Upper lobe of right lung (tissue), 1 donor: ENCODE measurements at regions not wholly inside any gene's neighbourhood (a gene's known extent, or its start where the extent isn't known, plus 50 kb on each side); places are given as distances from the start of the nearest gene placed in this dataset.
A peak's percentile ranks its signal among the peaks of the same experiment; 100 is the strongest.

Experiments used
- ATAC-seq: fragments of 200-7000 bp; cut with Tn5 transposase; one replicate; pipeline ENCODE4 v1.9.1; 2020; ENCODE audit warnings: mild to moderate bottlenecking, moderate library complexity
- DNase-seq: peaks from one replicate; pipeline ENCODE4 v3.0.0-alpha.2; 2020
- H3K27ac ChIP-seq: fragments of 200-600 bp; one replicate; pipeline ENCODE4 v1.8.0; 2022
- H3K27me3 ChIP-seq: fragments of 200-600 bp; one replicate; pipeline ENCODE4 v1.8.0; 2022; ENCODE audit warnings: mild to moderate bottlenecking
- H3K36me3 ChIP-seq: fragments of 200-600 bp; one replicate; pipeline ENCODE4 v1.8.0; 2022
- H3K4me1 ChIP-seq: fragments of 200-600 bp; one replicate; pipeline ENCODE4 v1.8.0; 2022
- H3K4me3 ChIP-seq: fragments of 200-600 bp; one replicate; pipeline ENCODE4 v1.8.0; 2022; ENCODE audit warnings: mild to moderate bottlenecking
- H3K9me3 ChIP-seq: fragments of 200-600 bp; one replicate; pipeline ENCODE4 v1.8.0; 2022
- intact Hi-C: fragments of 100-400 bp; cut with DNase I; formaldehyde crosslinking; loops from one replicate; pipeline ENCODE4 v1.11.0; 2022
- TF ChIP-seq, protein P1 (sequence below): fragments of 200-600 bp; IDR thresholded peaks from one replicate; pipeline ENCODE4 v1.8.0; 2022; ENCODE audit warnings: antibody characterized with exemption
- donor health status: DM: no; HTN: yes; CAD: no; lungs with severe emphysema.

DNA sequence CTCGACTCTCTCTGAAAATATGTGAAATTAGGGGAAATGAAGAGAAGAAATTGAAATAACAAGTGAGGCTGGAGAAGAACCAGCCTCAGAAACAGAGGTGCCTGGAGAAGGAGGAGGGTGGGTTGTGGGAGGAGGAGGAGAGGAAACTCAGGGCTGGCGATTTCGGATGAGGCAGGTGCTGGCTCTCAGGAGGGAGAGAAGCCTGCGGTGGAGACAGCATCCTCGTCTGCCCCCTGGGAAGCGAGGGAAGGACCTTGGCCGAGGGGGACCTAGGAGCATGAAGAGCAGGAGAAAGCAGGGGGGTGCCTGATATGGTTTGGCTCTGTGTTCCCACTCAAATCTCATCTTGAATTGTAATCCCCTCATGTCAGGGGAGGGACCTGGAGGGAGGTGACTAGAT is 264.7 kb upstream of the TNRC6C start:
- peak; percentile 30 for DNase-seq
- Histone ChIP-seq H3K9me3 (no peaks in the 10 kb centered on the region), H3K27me3 (peaks cover 63% of the 10 kb centered on the region), H3K4me3 (no peak overlapping the region), H3K27ac (no peak overlapping the region), H3K4me1 (peaks cover 6% of the 10 kb centered on the region), H3K36me3 (no peaks in the 10 kb centered on the region)
- TF ChIP-seq, protein P1, sequence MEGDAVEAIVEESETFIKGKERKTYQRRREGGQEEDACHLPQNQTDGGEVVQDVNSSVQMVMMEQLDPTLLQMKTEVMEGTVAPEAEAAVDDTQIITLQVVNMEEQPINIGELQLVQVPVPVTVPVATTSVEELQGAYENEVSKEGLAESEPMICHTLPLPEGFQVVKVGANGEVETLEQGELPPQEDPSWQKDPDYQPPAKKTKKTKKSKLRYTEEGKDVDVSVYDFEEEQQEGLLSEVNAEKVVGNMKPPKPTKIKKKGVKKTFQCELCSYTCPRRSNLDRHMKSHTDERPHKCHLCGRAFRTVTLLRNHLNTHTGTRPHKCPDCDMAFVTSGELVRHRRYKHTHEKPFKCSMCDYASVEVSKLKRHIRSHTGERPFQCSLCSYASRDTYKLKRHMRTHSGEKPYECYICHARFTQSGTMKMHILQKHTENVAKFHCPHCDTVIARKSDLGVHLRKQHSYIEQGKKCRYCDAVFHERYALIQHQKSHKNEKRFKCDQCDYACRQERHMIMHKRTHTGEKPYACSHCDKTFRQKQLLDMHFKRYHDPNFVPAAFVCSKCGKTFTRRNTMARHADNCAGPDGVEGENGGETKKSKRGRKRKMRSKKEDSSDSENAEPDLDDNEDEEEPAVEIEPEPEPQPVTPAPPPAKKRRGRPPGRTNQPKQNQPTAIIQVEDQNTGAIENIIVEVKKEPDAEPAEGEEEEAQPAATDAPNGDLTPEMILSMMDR, result no peak
- no peak for ATAC-seq
- intact Hi-C loops, result no loop called here

DNA sequence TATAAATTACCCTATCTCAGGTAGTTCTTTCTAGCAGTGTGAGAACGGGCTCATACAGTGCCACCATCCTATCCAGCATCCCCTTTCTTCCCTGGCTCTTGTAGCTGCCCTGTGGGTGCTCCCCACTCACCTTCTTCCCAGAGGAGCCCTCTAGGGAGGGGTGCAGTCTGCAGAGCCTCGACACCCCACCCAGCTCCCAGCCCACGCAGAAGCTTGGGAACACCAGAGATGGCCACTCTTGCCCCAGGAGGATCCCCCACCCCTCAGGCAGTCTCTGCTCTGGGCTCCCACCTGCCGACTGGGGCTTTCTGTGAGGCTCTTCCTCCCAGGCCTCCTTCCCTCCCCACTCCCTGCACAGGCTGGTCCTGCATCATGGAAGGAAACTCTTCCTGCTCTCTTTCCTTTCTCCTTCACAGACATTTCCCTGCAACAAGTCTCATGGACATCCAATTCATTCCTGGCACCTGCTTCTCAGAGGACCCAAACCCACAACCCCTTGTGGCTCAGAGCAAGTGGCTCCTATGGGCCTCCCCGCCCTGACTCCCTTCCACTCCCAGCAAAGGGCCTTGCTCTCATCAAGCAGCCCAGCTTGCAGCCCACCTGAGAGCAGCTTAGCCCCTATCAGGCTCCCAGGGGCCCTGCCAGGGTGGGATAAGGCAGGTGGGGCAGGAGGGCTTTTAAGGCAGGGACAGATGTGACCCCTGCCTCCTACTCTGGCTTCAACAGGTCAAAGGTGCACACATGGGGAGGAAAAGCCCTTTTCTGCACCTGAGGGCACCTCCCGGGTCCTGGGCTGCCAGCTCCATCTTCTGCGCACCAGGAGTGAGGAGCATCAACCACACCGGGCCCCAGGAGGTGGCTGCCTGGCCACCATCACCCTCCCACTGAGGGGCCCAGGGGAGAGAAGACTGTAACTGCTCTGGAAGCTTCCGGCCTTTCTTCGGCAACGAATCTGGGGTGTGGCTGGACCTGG is 263.8 kb upstream of the TNRC6C start:
- no peaks in the 10 kb centered on the region for H3K36me3 ChIP-seq
- H3K9me3 ChIP-seq, result no peaks in the 10 kb centered on the region
- TF ChIP-seq, protein P1, result no peak
- DNase-seq (peak; percentile 36), ATAC-seq (no peak)
- intact Hi-C loops, result no loop called here
- H3K4me1 ChIP-seq, result peaks cover 6% of the 10 kb centered on the region
- H3K27ac ChIP-seq, result no peak overlapping the region
- H3K27me3 ChIP-seq, result peaks cover 63% of the 10 kb centered on the region
- H3K4me3 ChIP-seq, result no peak overlapping the region

DNA sequence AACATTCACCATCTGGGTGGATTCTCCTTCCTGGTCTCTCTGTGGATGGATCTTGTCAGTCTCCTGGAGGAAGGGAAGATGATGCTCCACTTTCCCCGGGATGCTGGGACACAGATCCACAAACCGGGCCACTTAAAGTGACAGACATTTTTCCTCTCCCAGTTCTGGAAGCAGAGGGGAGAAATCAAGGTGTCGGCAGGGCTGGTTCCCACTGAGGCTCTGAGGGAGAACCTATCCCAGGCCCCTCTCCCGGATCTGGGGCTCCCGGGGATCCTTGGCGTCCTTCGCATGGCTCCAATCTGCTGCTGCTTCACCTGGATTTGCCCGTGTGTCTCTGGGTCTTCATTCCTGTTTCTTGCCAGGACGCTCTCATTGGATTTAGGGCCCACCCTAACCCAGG is 263.1 kb upstream of the TNRC6C start:
- TF ChIP-seq, protein P1, result no peak
- Histone ChIP-seq H3K9me3 (no peaks in the 10 kb centered on the region), H3K4me1 (peaks cover under 1% of the 10 kb centered on the region), H3K27me3 (peaks cover 56% of the 10 kb centered on the region), H3K27ac (no peak overlapping the region), H3K4me3 (no peak overlapping the region), H3K36me3 (no peaks in the 10 kb centered on the region)
- ATAC-seq, result no peak
- DNase-seq, result no peak
- intact Hi-C loops, result no loop called here

DNA sequence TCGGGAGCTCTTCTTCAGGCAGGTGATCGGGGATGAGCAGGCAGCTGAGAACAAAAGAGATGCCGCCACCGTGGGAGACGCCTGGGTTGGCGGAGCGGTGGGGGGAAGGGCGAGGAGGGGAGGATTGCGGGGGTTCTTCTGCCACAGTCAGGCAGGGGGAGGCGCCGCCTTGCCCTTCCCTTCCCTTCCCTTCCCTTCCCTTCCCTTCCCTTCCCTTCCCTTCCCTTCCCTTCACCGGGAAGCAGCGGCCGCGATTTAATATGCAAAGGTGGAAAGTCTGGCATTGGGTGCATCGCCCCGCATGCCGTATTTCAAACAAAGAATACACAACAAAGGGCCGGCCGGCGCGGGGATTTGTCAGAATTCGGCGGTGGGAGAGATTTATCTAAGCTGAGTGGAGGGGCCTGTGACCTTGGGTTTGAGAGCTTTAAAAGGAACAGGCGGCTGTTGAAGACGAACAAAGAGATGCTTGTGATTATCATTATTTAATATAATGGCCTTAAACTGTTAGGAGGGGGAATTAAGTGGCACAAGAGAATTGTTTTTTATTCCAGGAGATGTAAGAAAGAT is 262.3 kb upstream of the TNRC6C start:
- no peak for ATAC-seq
- no peaks in the 10 kb centered on the region for H3K4me1 ChIP-seq
- intact Hi-C loops, result no loop called here
- H3K4me3 ChIP-seq, result no peak overlapping the region
- H3K36me3 ChIP-seq, result no peaks in the 10 kb centered on the region
- TF ChIP-seq, protein P1, result no peak
- DNase-seq, result peak; percentile 6
- H3K27me3 ChIP-seq, result peaks cover 53% of the 10 kb centered on the region
- no peaks in the 10 kb centered on the region for H3K9me3 ChIP-seq
- H3K27ac ChIP-seq, result no peak overlapping the region

DNA sequence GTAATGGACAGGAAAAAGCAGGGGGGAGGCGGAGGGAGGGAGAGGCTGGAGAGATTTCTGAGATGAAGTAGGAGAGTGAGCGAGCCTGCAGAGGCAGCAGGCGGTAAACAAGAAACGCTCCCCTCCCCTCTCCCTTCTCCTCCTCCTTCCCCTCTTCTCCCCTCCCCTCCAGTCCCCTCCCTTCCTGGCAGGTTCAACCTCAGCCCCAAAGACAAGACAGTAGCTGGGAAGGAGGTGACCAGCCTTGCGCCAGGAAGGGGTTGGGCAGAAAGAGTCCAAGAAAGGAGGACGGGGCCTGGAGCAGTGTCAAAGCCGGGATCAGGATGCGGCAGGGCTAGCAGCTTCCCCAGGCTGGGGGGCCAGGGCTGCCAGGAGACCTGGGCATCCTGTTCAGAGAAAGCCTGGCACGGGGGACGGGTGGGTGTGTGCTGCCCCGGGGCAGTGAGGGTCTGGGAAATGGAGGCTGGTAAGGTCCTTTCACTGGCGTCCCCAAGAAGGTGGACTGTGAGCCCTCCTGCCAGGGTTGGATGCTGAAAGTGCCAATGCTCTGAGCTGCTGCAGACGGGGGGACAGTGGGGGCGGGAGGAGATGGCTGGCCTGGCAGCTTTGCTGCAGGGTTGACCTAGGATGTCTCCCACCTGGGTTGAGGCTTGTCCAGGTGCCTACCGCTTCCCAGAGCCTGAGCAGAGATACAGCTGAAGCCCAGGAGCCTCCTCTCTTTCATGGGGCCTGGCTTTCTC is 261.6 kb upstream of the TNRC6C start:
- H3K27ac ChIP-seq, result no peak overlapping the region
- no peak for ATAC-seq
- intact Hi-C loops, result no loop called here

More for the DNA sequence above, 261.6 kb upstream of the TNRC6C start:
- H3K27me3 ChIP-seq, result peaks cover 49% of the 10 kb centered on the region
- H3K36me3 ChIP-seq, result no peaks in the 10 kb centered on the region
- TF ChIP-seq, protein P1, result no peak
- H3K4me1 ChIP-seq, result no peaks in the 10 kb centered on the region
- H3K4me3 ChIP-seq, result no peak overlapping the region
- no peaks in the 10 kb centered on the region for H3K9me3 ChIP-seq
- DNase-seq, result peak; percentile 6
